Stimulated activated CD8-positive, alpha-beta memory T cell treated with anti-CD3 and anti-CD28 coated beads, Interleukin-12 subunit alpha, Interleukin-12 subunit beta, amount 100 ng/mL, for 1 hour (primary cell): ENCODE measurements at regions not wholly inside any gene's neighbourhood (a gene's known extent, or its start where the extent isn't known, plus 50 kb on each side); places are given as distances from the start of the nearest gene placed in this dataset.
A peak's percentile ranks its signal among the peaks of the same experiment; 100 is the strongest.

Experiments
- DNase-seq: peaks from one replicate; pipeline ENCODE4 v3.0.0-alpha.2; 2020; ENCODE audit warnings: low read depth

DNA sequence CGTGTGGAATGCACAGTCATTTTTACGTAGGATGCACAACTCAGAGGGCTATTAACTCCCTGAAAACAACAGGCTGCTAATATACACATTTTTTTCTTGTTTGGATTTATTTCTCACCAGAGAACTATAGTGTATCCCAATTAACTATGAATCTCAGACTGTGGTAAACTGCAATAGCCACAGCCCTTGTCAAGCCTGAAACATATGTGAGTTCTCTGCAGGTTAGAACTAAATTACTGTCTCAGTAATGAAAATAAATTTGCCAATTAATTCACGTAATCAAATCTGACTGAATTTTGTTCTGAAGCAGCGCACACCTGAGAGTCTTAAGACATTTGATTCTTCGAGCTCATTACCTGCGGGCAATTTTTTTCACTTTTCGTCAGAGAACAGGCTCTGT lies 318.6 kb downstream of the PMP22 start:
- DNase-seq, result no peak

DNA sequence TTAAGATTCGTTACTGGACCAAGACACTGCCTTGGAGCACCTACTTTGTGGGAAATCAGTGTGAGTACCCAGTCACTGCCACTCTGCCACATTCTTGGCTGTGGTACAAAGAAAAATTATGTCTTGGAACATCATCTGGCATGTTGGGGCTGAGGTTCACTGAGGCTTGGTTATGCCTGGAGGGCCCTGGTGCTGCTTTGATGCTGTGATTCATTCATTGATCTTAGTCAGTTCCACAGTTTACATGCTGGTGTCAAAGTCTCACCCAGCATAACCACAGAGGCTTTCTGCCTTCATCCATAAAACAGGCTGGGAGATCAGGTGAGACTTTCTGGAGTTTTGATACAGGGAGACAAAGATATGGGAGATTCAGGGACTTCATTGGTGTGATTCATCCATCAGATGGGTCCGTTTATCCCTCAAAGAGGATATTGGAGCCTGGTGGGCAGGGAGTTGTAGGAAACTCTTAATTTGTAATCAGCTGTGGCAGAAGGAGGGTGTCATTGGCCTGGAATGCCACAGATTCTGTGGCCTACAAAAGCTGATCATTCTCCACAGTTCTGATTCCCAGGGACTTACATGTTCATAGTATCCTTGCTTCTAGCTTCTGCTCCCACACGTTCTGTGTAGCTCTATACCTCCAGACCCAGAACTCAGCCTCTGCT lies 322.5 kb downstream of the PMP22 start:
- DNase-seq, result no peak

DNA sequence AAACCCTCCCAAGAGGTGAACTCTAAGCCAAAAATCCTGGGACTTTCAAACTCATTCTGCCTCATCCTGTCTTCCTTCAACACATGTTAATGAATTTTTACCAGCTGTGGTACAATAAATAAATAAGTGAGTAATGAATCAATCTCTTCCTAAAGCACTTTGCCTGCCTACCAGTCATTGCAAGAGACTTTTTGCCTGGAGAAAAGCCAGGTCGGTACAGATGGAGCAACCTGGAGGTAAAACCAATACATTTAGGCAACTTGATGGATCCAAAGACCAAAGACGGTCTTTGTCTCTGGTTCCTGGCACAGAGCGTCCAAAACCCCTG lies 324.2 kb downstream of the PMP22 start:
- no peak for DNase-seq

DNA sequence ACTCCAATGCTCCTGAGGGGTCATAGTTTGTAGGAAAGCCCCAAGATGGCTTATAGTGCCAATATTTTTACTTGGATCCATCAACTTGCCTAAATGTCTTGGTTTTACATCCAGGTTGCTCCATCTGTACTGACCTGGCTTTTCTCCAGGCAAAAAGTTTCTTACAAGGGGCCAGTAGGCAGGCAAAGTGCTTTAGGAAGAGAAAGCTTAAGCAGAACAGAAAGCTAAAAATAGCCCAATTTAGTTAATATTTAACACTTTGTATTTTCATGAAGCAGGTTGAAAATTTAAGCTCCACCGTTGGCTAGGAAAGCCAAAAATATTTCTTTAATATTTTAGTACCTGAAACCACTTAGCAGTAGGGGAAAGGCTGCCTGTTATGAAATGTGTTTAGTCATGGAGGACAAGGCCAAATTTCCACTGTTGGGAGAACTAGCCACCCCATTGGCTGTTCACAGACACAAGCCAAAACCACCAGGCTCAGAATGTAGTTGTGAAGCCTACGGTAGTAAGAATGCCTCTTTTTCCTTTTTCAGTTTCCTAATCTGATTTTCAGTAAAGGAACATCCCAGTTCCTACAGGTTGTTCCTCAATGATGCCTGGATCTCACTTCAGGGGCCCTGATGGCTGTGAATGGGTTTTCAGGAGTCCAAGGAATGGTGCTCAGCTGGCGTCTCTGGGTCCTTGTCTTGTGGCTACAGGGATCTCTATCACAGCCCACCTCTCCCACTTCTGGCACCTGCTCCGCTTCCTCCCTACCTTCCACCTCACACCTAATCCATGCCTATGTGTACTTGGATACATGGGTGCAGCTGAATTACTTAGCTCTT lies 324.8 kb downstream of the PMP22 start:
- DNase-seq, result no peak

DNA sequence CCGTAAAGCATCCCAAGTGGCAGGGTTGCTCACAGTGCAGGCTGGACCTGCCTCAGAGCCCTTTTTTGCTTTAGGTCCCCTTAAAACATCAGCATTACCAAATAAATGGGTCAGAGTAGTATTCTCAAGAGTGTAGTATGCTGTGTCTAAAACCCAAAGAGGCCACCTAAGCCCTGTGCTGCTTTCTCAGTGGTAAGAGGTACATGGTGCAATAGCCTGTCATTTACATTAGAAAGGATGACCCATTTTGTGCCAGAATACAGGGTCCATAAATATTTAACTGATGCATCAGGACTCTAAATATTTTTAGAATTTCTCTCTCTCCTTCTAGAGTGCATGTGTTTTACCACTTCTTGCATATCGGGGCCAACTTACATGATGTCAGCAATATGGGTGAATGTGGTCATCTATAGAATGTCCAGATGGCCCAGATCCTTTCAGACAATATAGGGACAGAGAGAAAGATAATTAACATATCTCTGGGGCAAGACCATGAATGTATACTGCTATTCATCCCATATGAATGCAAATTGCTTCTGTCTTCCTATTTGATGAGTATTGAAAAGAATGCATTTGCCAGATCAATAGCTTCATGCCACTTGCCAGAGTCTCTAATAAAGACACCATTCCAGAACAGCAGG lies 329.2 kb downstream of the PMP22 start:
- DNase-seq, result no peak

DNA sequence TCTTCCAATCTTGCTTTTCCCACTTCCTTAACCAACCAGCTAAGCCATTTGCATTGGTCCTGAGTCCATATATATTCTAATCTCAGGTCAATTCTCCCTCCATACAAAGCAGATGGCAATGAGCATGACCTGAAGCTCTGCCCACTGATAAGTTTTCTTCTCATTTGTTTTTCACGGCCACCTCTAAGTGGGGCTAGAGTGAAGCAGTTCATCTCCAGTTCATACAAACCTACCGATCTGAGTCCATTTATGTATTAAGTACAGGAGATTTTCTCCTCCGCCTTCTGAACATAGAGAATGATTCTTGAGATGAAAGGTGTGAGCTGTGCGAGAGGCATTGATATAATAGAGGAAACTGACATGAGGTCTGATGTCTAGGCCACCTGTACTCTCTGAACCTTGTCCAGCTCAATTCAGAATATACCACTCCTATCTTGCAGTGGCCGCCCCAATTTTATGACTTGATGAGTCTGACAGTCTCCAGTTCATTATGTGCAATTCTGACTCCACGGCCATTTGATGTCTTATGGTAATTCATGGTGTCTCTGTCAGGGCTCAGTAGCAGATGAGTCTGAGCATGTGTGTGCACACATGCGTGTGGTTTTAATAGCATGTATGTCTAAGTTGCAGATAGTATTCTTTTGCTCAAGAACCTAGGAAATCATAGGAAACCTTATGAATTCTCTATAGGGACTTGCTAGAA lies 329.8 kb downstream of the PMP22 start:
- no peak for DNase-seq

DNA sequence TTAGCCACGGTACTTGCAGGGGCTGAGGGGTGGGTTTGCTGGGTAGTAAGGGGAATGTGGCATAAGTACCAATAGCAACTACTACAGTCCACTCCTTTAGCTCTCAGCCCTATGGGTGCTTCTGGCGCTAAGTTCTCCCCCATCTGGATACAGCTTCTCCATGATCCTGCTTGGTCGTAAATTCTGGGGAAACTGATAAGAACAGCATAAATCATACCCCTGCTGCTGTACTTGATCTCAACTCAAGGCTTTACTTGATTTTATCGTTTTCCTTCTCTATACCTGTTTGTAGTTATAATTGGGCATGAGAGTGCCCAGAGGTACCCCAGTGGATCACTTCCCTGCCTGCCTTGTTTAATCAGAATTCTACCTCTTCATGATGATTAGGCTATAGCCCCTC lies 331.4 kb downstream of the PMP22 start:
- no peak for DNase-seq

DNA sequence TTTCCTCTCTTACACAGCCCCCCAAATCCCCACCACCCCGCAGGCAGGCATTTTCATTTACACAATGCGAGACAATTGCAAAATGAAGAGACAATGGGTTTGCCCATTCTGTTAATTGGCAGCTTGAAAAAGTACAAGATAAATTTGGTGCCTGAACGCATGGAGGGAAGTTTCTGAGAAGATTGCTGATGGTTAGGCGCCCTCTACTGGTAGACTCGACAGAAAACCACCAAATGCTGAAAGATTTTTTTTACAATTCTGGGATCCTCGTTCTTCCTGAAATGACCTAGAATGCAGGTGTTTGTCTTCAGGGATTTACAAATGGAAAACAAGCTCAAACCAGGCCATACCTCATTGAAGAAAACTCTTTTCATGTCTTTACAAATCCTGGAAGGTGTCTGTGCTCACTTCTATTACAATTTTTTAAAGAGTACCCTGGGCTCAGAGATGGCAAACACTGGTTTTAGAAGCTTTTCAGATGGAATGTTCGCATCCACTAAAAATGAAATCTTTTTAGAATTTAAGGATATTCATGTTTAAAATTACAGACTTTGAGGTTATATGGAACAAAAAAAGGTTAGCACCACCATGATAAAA lies 338.5 kb downstream of the PMP22 start:
- peak; percentile 42 for DNase-seq

DNA sequence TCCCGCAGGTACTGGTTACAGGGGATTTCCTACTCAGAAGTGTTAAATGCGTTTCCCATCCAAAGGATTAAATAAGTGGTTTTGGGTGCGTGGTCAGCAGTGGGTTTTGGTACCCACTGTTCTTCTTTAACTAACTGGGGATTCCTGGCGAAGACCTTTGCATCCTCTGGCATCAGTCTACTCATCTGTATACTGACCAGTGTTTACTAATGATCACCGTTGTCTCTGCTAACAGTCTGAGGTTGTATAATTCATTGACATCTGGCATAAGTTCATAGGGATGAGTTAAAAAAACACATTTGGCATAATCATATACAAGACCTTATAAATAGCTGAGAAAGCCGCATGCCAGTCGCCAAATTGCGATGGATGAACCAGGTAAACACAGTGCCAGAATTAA lies 339.1 kb downstream of the PMP22 start:
- DNase-seq, result no peak

DNA sequence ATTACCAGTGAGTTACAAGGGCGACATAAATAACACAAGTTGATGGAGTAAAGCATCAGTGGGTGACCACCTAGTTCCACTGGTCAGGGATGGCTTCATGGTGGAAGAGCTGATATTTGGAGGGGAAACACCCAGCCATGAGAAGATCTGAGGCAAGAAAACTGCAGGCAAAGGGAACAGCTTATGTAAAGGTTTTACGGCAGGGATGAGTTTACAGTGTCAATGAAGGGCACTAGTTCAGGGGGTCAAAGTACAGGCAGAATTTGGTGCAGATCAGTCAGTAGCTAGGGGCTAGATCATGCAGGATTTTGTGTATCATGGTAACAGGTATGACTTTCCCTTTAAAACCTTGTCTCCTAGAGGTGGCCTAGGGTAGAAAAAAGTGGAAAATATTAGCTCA lies 339.6 kb downstream of the PMP22 start:
- DNase-seq, result no peak

DNA sequence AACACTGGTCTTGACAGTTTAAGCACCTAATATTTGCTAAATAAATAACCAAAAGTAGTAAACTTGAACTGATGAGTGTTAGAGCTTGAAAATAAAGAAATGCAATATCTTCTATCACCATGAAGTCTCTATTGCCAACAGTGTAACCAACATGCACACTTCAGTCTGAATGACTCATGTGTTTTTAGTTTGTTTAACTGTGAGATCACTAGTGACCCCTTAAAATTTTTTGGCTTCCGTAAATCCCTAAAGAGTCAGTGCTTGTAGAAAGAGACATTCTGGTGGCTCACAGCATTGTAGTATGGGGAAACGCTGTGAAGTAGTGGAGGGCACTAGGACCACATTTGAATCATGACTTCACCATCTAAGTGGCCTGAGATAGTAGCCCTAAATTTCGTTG lies 341.1 kb downstream of the PMP22 start:
- no peak for DNase-seq

DNA sequence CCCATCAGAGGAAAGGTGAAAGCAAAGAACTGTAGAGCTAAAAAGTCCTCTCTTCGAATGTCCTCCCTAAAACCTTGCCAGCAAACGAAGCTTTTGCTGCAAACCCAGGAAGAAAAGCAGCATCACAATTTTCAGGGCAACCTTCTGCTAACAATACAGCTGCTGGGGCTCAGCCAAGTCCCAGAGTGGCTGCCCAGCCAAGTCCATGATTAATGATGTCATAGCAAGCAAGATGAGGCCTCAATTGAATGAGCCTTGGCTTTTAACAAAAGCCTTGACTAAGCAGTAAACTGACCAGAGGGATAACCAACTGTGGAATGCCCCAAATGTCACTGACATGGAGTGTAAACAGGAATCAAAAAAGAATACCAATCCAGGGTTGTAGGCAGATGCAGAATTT lies 342.7 kb downstream of the PMP22 start:
- DNase-seq, result no peak

DNA sequence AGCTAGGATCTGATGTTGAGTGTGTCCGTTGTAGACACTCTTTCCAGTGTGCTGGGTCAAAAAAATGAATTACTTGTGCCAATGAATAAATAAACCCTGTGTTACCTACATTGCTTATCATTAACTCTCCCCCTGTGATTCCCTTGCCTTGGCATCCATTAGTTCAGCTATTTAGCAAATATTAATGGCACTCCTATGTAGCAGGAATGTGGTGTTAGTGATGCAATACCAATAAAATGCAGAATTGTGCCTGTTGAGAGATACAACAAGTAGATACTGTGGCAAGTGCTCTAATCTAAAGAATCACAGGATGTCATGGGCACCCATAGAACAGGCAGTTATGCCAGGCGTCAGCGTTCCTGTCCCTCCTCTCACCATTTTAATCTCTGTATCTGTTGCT lies 343.2 kb downstream of the PMP22 start:
- DNase-seq, result no peak

DNA sequence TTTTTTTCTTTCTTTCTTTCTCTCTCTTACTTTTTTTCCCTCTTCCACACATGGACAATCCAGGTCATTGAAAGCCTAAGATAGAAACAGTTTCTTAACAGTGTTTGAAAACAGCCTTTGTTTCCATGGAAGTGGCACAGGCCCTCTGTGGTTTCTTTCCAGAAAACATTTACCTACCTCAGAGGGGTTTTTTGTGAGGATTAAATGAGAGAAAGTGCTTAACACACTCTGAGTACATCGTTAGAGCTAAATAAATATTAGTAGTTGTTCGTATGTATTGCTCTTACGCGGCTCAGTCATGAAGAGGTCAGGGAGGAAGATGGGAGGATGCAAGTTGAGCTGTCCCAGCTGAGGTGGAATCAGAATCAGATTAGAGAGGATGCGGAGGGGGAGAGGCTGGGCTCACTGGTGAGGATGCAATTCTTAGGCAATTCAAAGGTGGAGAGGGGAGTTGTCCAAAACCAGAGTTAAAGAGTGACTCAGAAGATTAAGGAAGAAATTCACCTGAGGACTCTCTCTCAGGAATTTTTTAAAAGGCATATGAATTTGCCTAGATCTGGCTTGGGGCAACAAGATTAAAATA lies 345.4 kb downstream of the PMP22 start:
- DNase-seq, result no peak

DNA sequence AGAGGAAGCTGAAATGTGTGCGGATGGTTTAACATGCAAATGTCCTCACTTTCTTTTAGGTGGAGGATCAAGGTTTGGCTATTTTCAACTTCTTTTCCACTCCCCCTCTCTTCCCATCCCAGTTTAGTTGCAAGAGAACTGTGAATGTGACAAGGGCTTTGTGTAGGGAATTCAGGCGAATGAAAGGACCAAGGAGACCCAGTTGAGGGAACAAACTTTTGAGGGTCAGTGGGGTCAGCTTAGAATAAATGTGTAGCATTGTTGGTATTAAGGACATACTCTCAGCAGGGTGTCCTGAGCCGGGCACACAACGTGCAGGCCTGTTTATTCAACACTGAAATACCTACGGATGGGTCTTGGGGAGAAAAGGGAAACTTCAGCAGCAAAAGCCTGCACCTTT lies 346.0 kb downstream of the PMP22 start:
- no peak for DNase-seq

DNA sequence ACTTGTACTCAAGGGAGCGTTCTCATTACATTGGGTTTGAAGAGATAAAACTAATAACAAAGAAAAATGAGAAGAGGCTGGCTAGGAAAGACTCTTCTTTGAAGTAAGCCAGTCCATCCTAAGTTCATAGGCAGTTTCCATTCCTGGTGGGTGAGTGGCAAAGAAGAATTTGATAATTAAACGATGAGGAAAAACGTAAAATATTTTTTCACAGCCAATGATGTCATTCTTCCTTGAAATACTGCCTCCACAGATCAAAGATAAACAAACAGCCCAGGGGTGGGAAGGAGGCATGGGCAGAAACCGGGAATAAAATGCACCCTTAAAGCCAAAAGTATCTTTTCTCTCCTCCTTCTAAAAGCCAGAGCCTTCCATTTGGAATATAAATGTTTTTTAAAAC lies 346.6 kb downstream of the PMP22 start:
- no peak for DNase-seq

DNA sequence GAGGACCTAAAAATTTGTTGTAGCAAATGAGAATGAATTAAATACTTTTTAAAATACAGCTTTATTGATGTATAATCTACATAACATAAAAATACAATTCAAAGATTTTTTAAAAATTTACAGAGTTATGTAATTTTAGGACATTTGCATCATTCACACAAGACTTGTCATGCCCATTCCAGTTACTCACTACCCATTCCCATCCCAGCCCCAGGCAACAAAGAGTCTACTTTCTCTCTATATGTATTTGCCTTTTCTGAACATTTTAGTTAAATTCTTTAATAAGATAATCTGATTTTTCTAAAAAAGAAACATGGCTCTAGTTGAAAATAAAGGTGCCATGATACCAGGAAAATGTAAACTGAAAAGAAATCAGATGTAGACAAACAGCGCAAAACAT lies 354.2 kb downstream of the PMP22 start:
- no peak for DNase-seq

DNA sequence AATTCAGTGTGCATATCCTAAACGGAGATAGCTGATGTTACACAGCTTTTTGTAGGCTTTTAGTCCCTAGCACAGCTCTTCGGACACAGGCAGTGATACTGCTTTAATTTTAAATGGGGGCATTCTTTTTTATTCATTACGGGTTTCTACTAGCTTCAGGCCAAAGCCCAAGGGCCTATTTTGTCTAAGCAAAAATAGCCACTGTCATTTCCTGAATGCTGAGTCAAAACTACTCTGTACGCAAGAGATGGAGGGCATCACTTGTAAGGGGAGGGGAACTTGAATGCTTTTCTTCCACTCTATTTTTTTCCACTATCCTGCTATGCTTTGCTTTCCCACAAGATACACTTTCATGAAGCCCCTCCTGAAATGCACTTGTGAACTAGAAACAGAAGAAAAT lies 360.7 kb downstream of the PMP22 start:
- no peak for DNase-seq

DNA sequence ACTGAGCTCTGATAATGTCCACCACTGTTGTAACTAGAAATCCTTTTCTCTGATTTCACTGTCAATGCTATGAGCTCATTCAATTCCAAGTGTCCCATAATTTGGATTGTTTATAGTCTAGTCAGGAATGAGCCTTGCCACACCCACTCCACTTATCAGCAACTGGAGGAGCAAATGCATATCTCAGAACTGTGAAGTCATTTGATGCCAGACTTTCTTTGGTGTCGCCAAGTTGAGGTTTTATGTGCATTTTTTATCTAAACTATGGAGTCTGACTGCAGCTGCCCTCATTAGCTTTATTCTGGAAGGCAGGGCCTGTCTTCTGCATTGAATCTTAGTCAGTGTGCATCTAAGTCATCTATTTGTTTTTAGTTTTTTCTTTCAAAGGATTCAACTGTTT lies 361.3 kb downstream of the PMP22 start:
- no peak for DNase-seq

DNA sequence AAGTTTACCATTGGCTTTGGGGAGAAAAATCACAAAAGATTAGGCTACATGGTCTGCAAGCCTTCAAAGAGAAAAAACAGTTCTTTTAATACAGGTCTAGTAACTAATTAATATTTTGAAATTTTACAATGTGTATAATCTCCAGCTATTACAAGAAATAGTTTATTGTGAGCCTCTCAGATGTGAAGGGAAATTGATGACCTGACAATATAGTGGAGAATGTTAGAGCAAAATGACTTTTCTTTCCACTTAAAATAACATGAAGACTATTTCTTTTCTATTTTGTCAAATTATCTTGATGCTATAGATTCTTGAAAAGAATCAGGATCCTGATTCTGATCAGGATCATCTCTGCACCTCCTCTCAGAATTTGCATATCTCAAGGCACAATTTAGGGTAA lies 362.3 kb downstream of the PMP22 start:
- no peak for DNase-seq

DNA sequence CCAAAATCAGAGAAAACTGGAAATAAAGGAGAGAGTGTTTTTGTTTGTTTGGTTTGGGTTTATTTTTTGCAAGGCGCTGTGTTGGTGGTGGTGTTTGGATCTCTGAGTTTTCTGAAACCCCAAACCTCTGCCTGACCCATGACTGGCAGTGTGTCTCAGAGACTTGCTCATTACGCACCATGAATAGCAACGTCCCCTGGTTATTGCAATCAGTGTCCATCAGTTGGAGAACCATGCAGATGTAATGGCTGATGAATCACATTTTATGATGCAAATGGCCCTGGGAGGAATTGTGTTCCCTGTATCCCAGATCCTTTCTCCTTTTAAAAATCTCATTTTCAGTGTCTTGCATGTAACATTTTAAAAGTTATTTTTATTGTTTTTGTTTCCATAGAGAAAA lies 362.8 kb downstream of the PMP22 start:
- DNase-seq, result no peak

DNA sequence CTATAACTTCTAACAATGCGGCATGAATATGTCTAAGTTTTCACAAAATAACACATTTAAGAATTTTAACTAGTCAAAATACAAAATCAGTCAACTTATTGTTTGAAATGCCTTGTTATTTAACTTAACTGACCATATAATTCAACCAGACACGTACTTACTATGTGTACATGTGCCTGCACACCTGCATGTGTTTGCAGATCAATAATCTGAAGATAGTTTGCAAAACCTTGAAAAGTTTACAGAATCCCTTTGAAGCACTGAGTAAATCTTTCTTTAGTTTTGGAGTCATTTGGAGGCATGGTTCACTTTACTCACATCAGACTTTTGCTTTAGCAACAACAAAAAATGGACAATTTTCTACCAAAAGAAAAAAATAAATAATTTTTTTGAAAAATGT lies 363.8 kb downstream of the PMP22 start:
- DNase-seq, result no peak
